Retina (tissue), 1 donor: ENCODE measurements at regions not wholly inside any gene's neighbourhood (a gene's known extent, or its start where the extent isn't known, plus 50 kb on each side); places are given as distances from the start of the nearest gene placed in this dataset.
A peak's percentile ranks its signal among the peaks of the same experiment; 100 is the strongest.
"Not testable (repeated sequence)": the region's sequence is repeated elsewhere in the genome, so short reads cannot be mapped to it uniquely, and the experiment has no call there.

ENCODE experiments used
- DNase-seq: peaks from one replicate; pipeline ENCODE4 v3.0.0-alpha.2; 2016

- DNase-seq: not testable (repeated sequence)
These were observed 70.4 kb upstream of the COBL start for GRCh38 chr7:51386806-51387568.

- DNase-seq: not testable (repeated sequence)
These were observed 69.6 kb upstream of the COBL start for GRCh38 chr7:51386184-51386583.

GRCh38 chr7:51382243-51382642 lies 65.6 kb upstream of the COBL start:
- DNase-seq: not testable (repeated sequence)

DNA sequence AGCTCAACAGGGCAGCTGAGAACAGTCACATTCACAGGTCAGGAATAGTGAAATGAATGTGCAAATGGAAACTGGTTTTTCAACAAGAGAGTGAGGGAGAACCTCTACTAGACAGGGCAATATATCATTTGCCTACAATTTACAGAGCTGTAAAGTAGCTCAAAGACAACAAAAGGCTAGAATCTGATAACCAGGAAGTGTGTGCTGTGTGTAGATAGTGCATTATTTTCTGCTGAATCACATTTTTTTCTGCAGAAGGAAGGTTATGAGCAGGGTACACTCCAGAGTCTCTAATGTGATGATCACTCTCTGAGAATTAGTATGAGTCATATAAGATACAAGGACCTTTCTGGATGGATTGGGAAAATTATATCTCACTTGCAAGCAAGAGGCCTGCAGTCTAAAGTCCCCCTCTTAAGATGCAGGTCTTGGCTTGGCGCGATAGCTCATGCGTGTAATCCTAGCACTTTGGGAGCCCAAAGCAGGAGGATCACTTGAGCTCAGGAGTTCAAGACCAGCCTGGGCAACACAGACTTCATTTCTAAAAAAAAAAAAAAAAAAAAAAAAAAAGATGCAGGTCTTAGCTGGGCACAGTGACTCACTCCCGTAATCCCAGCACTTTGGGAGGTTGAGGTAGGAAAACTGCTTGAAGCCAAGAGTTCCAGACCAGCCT lies 59.9 kb upstream of the COBL start:
- DNase-seq: no peak

DNA sequence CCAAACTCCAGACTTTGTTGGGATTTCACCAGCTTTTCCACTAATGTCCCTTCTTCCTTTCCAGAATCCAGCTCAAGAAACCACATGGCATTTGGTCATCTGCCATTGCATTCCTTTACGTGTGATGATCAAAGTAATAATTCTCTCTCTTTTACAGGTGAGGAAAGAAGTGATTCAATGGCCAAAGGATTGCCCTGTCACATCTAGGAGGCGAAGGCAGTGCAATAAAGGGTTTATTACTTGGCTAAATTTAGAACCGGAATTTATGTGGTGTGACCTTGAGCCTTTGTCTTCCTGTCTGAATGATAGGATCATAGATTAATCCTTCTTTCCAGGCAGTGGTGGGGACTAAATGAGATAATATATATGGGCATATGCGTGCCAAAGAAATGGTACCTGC lies 58.3 kb upstream of the COBL start:
- DNase-seq: no peak

DNA sequence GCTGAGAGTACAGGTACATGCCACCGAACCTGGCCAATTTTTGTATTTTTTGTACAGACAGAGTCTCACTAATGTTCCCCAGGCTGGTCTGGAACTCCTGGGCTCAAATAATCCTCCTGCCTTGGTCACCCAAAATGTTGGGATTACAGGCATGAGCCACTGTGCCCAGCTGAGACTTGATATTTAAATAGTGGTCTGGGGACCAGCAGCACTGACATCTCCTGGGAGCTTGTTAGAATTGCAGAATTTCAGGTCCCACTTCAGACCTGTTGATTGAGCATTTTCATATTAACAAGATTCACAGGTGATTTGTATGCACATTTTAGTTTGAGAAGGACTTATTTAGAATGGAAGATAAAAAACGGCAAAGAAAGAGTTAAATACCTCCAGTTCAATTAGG lies 57.0 kb upstream of the COBL start:
- not testable (repeated sequence) for DNase-seq

DNA sequence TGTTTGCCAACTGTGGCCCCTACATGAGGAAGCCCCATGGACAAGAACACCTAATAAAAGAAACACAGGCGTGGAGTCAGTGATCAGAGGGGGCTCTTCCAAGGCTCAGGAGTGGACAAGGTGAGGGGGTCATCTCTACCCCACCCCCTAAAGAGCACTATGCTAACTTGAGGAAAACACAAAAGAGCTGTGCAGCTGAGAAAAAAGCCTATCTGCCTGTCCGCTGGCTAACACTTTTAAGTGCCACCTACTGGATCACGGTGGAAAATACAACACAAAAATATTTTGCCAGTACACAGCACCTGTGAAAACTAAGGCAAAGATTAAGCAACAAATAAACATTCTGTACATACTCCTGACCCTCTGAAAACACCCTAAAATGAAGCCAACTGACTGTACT lies 53.1 kb upstream of the COBL start:
- no peak for DNase-seq

GRCh38 chr7:51369228-51369627 lies 52.6 kb upstream of the COBL start:
- not testable (repeated sequence) for DNase-seq

GRCh38 chr7:51368334-51368733 lies 51.7 kb upstream of the COBL start:
- DNase-seq: no peak

DNA sequence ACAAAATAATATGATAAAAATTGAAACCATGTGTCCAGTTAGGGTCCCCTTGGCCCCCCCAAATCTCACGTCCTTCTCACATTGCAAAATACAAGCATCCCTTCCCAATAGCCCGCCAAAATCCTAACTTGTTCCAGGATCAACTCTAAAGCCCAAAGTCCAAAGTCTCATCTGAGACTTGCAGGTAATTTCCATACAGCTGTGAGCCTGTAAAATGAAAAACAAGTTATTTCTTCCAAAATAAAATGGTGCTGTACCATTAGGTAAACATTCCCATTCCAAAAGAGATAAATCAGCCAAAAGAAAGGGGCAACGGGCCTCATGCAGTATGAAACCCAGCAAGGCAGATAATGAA lies 51.0 kb upstream of the COBL start:
- DNase-seq: no peak

DNA sequence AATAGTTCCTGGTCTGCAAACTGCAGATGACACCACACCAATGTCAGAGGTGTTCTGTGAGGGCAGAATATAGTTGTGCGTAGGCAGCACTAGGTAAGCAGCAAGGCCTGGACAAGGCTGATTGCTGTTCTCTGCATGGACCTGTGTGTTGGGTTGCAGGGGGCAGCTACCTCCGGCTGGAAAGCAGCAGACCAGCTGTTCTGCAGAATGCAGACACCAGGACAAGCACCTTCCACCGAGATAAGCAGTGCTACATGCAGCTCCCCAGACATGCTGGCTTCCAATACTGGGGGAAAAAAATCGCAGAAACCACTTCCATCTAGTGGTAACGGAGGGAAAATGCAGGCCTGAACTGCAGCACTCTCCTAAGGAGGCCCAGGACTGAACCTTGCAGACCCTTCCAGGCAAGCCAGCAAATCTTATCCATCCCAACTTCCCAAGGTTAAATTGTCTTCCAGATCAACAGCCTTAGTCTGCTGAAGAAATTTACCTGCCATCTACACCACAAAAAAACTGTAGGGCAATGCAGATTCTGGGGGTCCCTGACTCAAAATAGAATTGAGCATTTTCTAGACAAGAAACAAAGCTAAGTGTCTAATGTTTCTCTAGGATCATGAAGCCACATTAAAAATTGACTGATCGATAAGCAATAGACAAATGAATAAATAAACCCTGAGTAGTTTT lies 50.5 kb upstream of the COBL start:
- peak; percentile 82 for DNase-seq
